ENCODE measurements at regions not wholly inside any gene's neighbourhood (a gene's known extent, or its start where the extent isn't known, plus 50 kb on each side); places are given as distances from the start of the nearest gene placed in this dataset.

DNA sequence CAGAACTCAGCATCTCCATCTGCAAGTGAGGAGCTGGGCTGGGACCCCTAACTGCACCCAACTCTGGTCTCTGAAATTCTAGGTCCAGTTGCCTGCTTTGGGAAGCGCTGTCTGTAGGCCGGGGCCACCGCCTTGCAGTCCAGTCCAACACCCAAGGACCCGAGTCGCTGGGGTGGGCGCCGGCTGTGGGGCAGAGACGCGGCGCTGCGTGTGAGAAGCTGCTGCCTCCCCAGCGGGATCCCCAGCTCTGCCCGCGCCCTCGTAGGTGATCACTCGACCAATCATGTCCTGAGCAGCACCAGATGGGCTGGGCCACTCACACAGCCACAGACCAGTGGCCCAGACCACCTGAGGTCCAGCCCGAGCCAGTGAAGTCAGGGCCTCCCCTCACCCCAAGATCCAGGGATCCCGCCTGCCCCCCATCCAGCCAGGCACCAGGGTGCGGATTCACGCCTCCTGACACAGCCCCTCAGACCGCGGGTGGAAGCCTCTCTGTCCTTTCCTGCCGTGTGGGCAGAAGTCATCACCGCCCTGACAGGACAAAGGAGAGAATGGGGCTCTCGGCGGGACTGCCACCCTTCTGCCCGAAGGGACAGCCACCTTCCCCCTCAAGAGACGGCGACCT lies 67.4 kb upstream of the ADGRA1 start:
- no peaks in the 10 kb centered on the region for H4K20me1 ChIP-seq (ENCODE audit: insufficient read depth)
- H3K9me2 ChIP-seq (ENCODE audit: insufficient read depth): no peaks in the 10 kb centered on the region
- no peaks in the 10 kb centered on the region for H3K27me3 ChIP-seq (ENCODE audit: insufficient read depth, low read length)
- no peak overlapping the region for H3K4me2 ChIP-seq (ENCODE audit: low read length)
- POLR2A ChIA-PET: no interaction called here
- H3K9me3 ChIP-seq (ENCODE audit: control insufficient read depth in 1 of 2, insufficient read depth in 1 of 2, low read depth in 1 of 2, low read length in 2 of 2): no peaks in the 10 kb centered on the region
- intact Hi-C loops (cut with micrococcal nuclease): no loop called here
- H3K27ac ChIP-seq (ENCODE audit: low read depth, low read length): no peak overlapping the region
- CTCF ChIA-PET: no interaction called here
- H3K36me3 ChIP-seq (ENCODE audit: control insufficient read depth in 1 of 2, insufficient read depth in 2 of 2, low read length in 2 of 2): no peaks in the 10 kb centered on the region
- no peak for DNase-seq (ENCODE audit: low read depth, low spot score)
- TF ChIP-seq POLR2AphosphoS5 (IDR thresholded peaks at IDR 0.05; ENCODE audit: low read depth, low read length) (no peak), CBX3 (IDR thresholded peaks at IDR 0.05; ENCODE audit: low read depth) (no peak), ZFX (IDR thresholded peaks at IDR 0.05) (no peak), SRF (IDR thresholded peaks at IDR 0.05; ENCODE audit: low read depth) (no peak), TCF7L2 (IDR thresholded peaks at IDR 0.05; ENCODE audit: borderline replicate concordance, extremely low read depth, insufficient read depth, insufficient read length) (no peak), JUND (IDR thresholded peaks at IDR 0.05) (no peak)
- TF ChIP-seq, protein P1, sequence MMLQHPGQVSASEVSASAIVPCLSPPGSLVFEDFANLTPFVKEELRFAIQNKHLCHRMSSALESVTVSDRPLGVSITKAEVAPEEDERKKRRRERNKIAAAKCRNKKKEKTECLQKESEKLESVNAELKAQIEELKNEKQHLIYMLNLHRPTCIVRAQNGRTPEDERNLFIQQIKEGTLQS (IDR thresholded peaks at IDR 0.05): no peak
- TF ChIP-seq, protein P2, sequence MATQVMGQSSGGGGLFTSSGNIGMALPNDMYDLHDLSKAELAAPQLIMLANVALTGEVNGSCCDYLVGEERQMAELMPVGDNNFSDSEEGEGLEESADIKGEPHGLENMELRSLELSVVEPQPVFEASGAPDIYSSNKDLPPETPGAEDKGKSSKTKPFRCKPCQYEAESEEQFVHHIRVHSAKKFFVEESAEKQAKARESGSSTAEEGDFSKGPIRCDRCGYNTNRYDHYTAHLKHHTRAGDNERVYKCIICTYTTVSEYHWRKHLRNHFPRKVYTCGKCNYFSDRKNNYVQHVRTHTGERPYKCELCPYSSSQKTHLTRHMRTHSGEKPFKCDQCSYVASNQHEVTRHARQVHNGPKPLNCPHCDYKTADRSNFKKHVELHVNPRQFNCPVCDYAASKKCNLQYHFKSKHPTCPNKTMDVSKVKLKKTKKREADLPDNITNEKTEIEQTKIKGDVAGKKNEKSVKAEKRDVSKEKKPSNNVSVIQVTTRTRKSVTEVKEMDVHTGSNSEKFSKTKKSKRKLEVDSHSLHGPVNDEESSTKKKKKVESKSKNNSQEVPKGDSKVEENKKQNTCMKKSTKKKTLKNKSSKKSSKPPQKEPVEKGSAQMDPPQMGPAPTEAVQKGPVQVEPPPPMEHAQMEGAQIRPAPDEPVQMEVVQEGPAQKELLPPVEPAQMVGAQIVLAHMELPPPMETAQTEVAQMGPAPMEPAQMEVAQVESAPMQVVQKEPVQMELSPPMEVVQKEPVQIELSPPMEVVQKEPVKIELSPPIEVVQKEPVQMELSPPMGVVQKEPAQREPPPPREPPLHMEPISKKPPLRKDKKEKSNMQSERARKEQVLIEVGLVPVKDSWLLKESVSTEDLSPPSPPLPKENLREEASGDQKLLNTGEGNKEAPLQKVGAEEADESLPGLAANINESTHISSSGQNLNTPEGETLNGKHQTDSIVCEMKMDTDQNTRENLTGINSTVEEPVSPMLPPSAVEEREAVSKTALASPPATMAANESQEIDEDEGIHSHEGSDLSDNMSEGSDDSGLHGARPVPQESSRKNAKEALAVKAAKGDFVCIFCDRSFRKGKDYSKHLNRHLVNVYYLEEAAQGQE (IDR thresholded peaks at IDR 0.05; ENCODE audit: low read depth): no peak
- no peaks in the 10 kb centered on the region for H3K4me1 ChIP-seq (ENCODE audit: control insufficient read depth in 1 of 2, insufficient read depth in 2 of 2, low read length in 2 of 2)
- no TSS peak for BruUV-seq (replicated peaks)
- H3K4me3 ChIP-seq (replicated peaks in 1 of 2; ENCODE audit: low read depth in 1 of 2, low read length in 2 of 2): no peak overlapping the region
- no peak for ATAC-seq
- no peak overlapping the region for H2AFZ ChIP-seq (ENCODE audit: low read depth, low read length, poor library complexity, severe bottlenecking)
- RAD21 ChIA-PET (ENCODE audit: low non-redundant PET in 1 of 2, low total read pairs in 2 of 2, uncharacterized antibody in 2 of 2, unreplicated experiment in 2 of 2): no interaction called here
- no peak overlapping the region for H3K9ac ChIP-seq (ENCODE audit: low read length)
- H3K79me2 ChIP-seq (ENCODE audit: insufficient read depth, low read length): no peaks in the 10 kb centered on the region
